Fibroblast of lung (primary cell): ENCODE measurements at regions not wholly inside any gene's neighbourhood (a gene's known extent, or its start where the extent isn't known, plus 50 kb on each side); places are given as distances from the start of the nearest gene placed in this dataset.

Source experiments
- DNase-seq, 2 donors: peaks; one replicate each; pipeline versions ENCODE4 v3.0.0 to v3.0.0-alpha.2; 2010; ENCODE audit warnings: low read depth in 2 of 2
- H2AFZ ChIP-seq: 2 replicates; pipeline ENCODE4 v1.5.1; 2012; ENCODE audit warnings: low read length, control low read depth, inconsistent platforms
- H3K27ac ChIP-seq: 2 replicates; pipeline ENCODE4 v1.5.1; 2011; ENCODE audit warnings: low read length, control low read depth; ENCODE audit not compliant: insufficient read depth
- H3K27me3 ChIP-seq: 2 replicates; pipeline ENCODE4 v1.5.1; 2011; ENCODE audit warnings: mild to moderate bottlenecking, low read length; ENCODE audit not compliant: control insufficient read depth, insufficient read depth
- H3K36me3 ChIP-seq: 2 replicates; pipeline ENCODE4 v1.5.1; 2011; ENCODE audit warnings: low read length; ENCODE audit not compliant: control insufficient read depth, insufficient read depth
- H3K4me1 ChIP-seq: 2 replicates; pipeline ENCODE4 v1.5.1; 2011; ENCODE audit warnings: low read length; ENCODE audit not compliant: control insufficient read depth, insufficient read depth; ENCODE audit errors: extremely low read depth
- H3K4me2 ChIP-seq: 2 replicates; pipeline ENCODE4 v1.5.1; 2011; ENCODE audit warnings: low read length, control low read depth; ENCODE audit not compliant: insufficient read depth; ENCODE audit errors: extremely low read depth
- H3K4me3 ChIP-seq, 4 experiments: fragments of 200-600 bp in 1 of 4; sonication (generic) in 1 of 4; replicated peaks in 1 of 4; 2 replicates each; pipeline ENCODE4 v1.5.1; 2011 to 2016; ENCODE audit warnings: low read length in 4 of 4, low read depth in 3 of 4, mild to moderate bottlenecking in 3 of 4, control low read depth in 2 of 4, inconsistent platforms in 1 of 4, mixed read lengths in 1 of 4; ENCODE audit not compliant: insufficient read depth in 1 of 4; ENCODE audit errors: control extremely low read depth in 1 of 4
- H3K79me2 ChIP-seq: 2 replicates; pipeline ENCODE4 v1.5.1; 2012; ENCODE audit warnings: mild to moderate bottlenecking, low read length, inconsistent platforms; ENCODE audit not compliant: control insufficient read depth, insufficient read depth
- H3K9ac ChIP-seq: 2 replicates; pipeline ENCODE4 v1.5.1; 2011; ENCODE audit warnings: mild to moderate bottlenecking, low read length, control low read depth; ENCODE audit not compliant: insufficient read depth
- H3K9me3 ChIP-seq: 2 replicates; pipeline ENCODE4 v1.5.1; 2012; ENCODE audit warnings: low read depth, low read length; ENCODE audit not compliant: control insufficient read depth, insufficient read depth
- H4K20me1 ChIP-seq: 2 replicates; pipeline ENCODE4 v1.5.1; 2011; ENCODE audit warnings: low read length; ENCODE audit not compliant: control insufficient read depth, insufficient read depth; ENCODE audit errors: extremely low read depth
- EZH2 ChIP-seq: IDR thresholded peaks from 2 replicates; pipeline ENCODE4 v1.5.1; 2012; ENCODE audit warnings: low read length, control low read depth, mild to moderate bottlenecking; ENCODE audit errors: missing control alignments
- TF ChIP-seq, protein P1 (sequence below), 2 donors: IDR thresholded peaks in 1 of 2; conservative IDR thresholded peaks in 1 of 2; 1 replicate in 1 of 2; 2 replicates in 1 of 2; pipeline ENCODE4 v1.5.1; 2011 to 2012; ENCODE audit warnings: low read length in 2 of 2, control low read depth in 1 of 2, inconsistent platforms in 1 of 2, low read depth in 1 of 2, mild to moderate bottlenecking in 1 of 2

DNA sequence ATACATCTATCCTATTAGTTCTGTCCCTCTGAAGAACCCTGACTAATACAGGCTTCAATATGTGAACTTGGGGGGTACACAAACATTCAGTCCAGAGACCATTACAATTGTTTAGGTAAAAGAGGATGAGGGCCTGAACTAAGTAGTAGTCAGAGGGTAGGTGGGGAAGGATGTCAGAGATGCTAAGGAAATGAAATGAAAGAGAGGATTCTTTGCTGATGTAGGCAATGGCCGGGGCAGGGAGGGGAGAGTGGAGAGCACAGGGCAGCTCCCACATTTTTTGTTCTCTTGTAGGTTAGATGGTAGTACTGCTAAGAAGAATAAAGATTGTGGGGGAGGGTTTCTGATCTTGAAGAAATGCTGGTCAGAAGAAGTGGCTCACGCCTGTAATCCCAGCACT lies 60.8 kb downstream of the SOX4 start:
- Histone ChIP-seq H3K4me1 (no peaks in the 10 kb centered on the region), H3K4me3 (no peak overlapping the region), H3K9ac (no peak overlapping the region), H3K27me3 (no peaks in the 10 kb centered on the region), H3K79me2 (no peaks in the 10 kb centered on the region), H3K36me3 (no peaks in the 10 kb centered on the region), H3K9me3 (no peaks in the 10 kb centered on the region), H4K20me1 (no peaks in the 10 kb centered on the region), H3K27ac (no peak overlapping the region), H3K4me2 (no peak overlapping the region), H2AFZ (no peak overlapping the region)
- TF ChIP-seq, protein P1, sequence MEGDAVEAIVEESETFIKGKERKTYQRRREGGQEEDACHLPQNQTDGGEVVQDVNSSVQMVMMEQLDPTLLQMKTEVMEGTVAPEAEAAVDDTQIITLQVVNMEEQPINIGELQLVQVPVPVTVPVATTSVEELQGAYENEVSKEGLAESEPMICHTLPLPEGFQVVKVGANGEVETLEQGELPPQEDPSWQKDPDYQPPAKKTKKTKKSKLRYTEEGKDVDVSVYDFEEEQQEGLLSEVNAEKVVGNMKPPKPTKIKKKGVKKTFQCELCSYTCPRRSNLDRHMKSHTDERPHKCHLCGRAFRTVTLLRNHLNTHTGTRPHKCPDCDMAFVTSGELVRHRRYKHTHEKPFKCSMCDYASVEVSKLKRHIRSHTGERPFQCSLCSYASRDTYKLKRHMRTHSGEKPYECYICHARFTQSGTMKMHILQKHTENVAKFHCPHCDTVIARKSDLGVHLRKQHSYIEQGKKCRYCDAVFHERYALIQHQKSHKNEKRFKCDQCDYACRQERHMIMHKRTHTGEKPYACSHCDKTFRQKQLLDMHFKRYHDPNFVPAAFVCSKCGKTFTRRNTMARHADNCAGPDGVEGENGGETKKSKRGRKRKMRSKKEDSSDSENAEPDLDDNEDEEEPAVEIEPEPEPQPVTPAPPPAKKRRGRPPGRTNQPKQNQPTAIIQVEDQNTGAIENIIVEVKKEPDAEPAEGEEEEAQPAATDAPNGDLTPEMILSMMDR (conservative IDR thresholded peaks at IDR 0.05 in 1 of 2, IDR thresholded peaks at IDR 0.05 in 1 of 2; ENCODE audit: low read depth in 1 of 2, low read length in 2 of 2) = no peak
- no peak for TF ChIP-seq EZH2
- DNase-seq = no peak

DNA sequence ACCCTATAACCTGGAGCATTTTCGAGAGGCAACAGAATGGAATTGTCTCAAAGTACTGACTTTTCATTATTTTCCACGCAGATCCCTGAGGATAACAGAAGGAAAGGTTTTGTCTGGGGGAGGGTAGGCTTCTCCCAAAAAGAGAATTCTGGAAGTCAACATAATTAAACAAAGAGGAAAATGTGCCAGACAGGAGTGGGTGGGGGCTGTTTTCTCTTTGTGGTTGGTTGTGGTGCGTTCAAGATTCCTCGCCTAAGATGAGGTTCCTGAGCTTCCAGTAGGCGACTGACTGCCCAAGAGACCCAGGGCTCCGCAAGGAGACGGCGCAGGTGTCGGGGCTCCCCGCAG lies 70.4 kb downstream of the SOX4 start:
- H3K9ac ChIP-seq = no peak overlapping the region
- TF ChIP-seq EZH2 = no peak
- TF ChIP-seq, protein P1 (conservative IDR thresholded peaks at IDR 0.05 in 1 of 2, IDR thresholded peaks at IDR 0.05 in 1 of 2; ENCODE audit: low read depth in 1 of 2, low read length in 2 of 2) = no peak
- H3K4me1 ChIP-seq = no peaks in the 10 kb centered on the region
- H3K27ac ChIP-seq = no peak overlapping the region
- H3K79me2 ChIP-seq = no peaks in the 10 kb centered on the region
- no peaks in the 10 kb centered on the region for H3K36me3 ChIP-seq
- peak overlapping the region; percentile 57 for H3K4me2 ChIP-seq
- peak in 1 of 2 donors; percentile 37 for DNase-seq
- peak overlapping the region in 2 of 4 experiments; percentile 21 to 64 for H3K4me3 ChIP-seq
- H4K20me1 ChIP-seq = no peaks in the 10 kb centered on the region
- H2AFZ ChIP-seq = peak overlapping the region; percentile 69
- H3K27me3 ChIP-seq = peaks cover 15% of the 10 kb centered on the region
- H3K9me3 ChIP-seq = no peaks in the 10 kb centered on the region

- peak; percentile 97 for TF ChIP-seq EZH2
- TF ChIP-seq, protein P1 (conservative IDR thresholded peaks at IDR 0.05 in 1 of 2, IDR thresholded peaks at IDR 0.05 in 1 of 2; ENCODE audit: low read depth in 1 of 2, low read length in 2 of 2) = no peak
- no peaks in the 10 kb centered on the region for H3K4me1 ChIP-seq
- peak overlapping the region; percentile 69 for H2AFZ ChIP-seq
- no peaks in the 10 kb centered on the region for H4K20me1 ChIP-seq
- no peaks in the 10 kb centered on the region for H3K79me2 ChIP-seq
- H3K9ac ChIP-seq = no peak overlapping the region
- peak overlapping the region; percentile 57 for H3K4me2 ChIP-seq
- DNase-seq = peak in 1 of 2 donors; percentile 47
- peak overlapping the region; percentile 21 to 64 (median 50) for H3K4me3 ChIP-seq
- peaks cover 15% of the 10 kb centered on the region for H3K27me3 ChIP-seq
- no peak overlapping the region for H3K27ac ChIP-seq
- H3K36me3 ChIP-seq = no peaks in the 10 kb centered on the region
- no peaks in the 10 kb centered on the region for H3K9me3 ChIP-seq
These were observed 71.0 kb downstream of the SOX4 start for GRCh38 chr6:21664314-21665109.
